Liver (tissue), 8 donors: ENCODE measurements at regions not wholly inside any gene's neighbourhood (a gene's known extent, or its start where the extent isn't known, plus 50 kb on each side); places are given as distances from the start of the nearest gene placed in this dataset.

Source experiments
- DNase-seq: peaks from one replicate; pipeline ENCODE4 v3.0.0-alpha.2; 2017; ENCODE audit warnings: low spot score
- H3K27ac ChIP-seq, 2 donors: one replicate each; pipeline ENCODE4 v1.7.0; 2013; ENCODE audit warnings: inconsistent platforms in 2 of 2, low read length in 2 of 2, control low read depth in 1 of 2, low read depth in 1 of 2, mild to moderate bottlenecking in 1 of 2
- H3K27me3 ChIP-seq, 4 donors: one replicate each; pipeline versions ENCODE4 v1.6.1 to v1.7.0; 2013; ENCODE audit warnings: low read length in 3 of 4, inconsistent platforms in 1 of 4, mild to moderate bottlenecking in 1 of 4, moderate library complexity in 1 of 4; ENCODE audit not compliant: control insufficient read depth in 4 of 4, insufficient read depth in 4 of 4
- H3K36me3 ChIP-seq, 4 donors: one replicate each; pipeline versions ENCODE4 v1.6.1 to v1.7.0; 2013; ENCODE audit warnings: low read length in 3 of 4, mild to moderate bottlenecking in 3 of 4, low read depth in 1 of 4, moderate library complexity in 1 of 4; ENCODE audit not compliant: control insufficient read depth in 4 of 4, insufficient read depth in 3 of 4
- H3K4me1 ChIP-seq, 4 donors: one replicate each; pipeline versions ENCODE4 v1.6.1 to v1.7.0; 2013; ENCODE audit warnings: low read length in 3 of 4, mild to moderate bottlenecking in 3 of 4, moderate library complexity in 1 of 4; ENCODE audit not compliant: control insufficient read depth in 4 of 4, insufficient read depth in 4 of 4
- H3K4me3 ChIP-seq, 3 donors: one replicate each; pipeline versions ENCODE4 v1.6.1 to v1.7.0; 2013; ENCODE audit warnings: low read length in 3 of 3, control low read depth in 1 of 3, low read depth in 1 of 3, mild to moderate bottlenecking in 1 of 3
- H3K9ac ChIP-seq, 2 donors: one replicate each; pipeline ENCODE4 v1.7.0; 2013; ENCODE audit warnings: low read length in 2 of 2, mild to moderate bottlenecking in 2 of 2, moderate library complexity in 2 of 2, control low read depth in 1 of 2, low read depth in 1 of 2
- H3K9me3 ChIP-seq, 4 donors: one replicate each; pipeline versions ENCODE4 v1.6.1 to v1.7.0; 2013; ENCODE audit warnings: low read length in 3 of 4; ENCODE audit not compliant: control insufficient read depth in 4 of 4
- ATF3 ChIP-seq: IDR thresholded peaks from 2 replicates; pipeline ENCODE4 v1.6.1; 2016; ENCODE audit warnings: antibody characterized with exemption
- CTCF ChIP-seq: fragments of 150-350 bp; IDR thresholded peaks from 2 replicates; pipeline ENCODE4 v1.5.1; 2017; ENCODE audit warnings: improper control_type of control experiment, low read depth, low read length; ENCODE audit not compliant: missing input control
- EGR1 ChIP-seq, 2 donors: IDR thresholded peaks; 2 replicates each; pipeline ENCODE4 v1.6.1; 2016 to 2018; ENCODE audit warnings: antibody characterized with exemption in 2 of 2, low read depth in 2 of 2
- FOXA1 ChIP-seq: IDR thresholded peaks from 2 replicates; pipeline ENCODE4 v1.6.1; 2016; ENCODE audit warnings: antibody characterized with exemption
- FOXA2 ChIP-seq: IDR thresholded peaks from 2 replicates; pipeline ENCODE4 v1.6.1; 2016; ENCODE audit warnings: antibody characterized with exemption
- GABPA ChIP-seq, 2 donors: IDR thresholded peaks in 1 of 2; conservative IDR thresholded peaks in 1 of 2; 2 replicates each; pipeline ENCODE4 v1.6.1; 2016; ENCODE audit warnings: antibody characterized with exemption in 2 of 2, mild to moderate bottlenecking in 1 of 2, moderate library complexity in 1 of 2
- HNF4A ChIP-seq, 2 donors: conservative IDR thresholded peaks; 2 replicates each; pipeline ENCODE4 v1.6.1; 2016; ENCODE audit warnings: antibody characterized with exemption in 2 of 2, mild to moderate bottlenecking in 2 of 2
- HNF4G ChIP-seq: IDR thresholded peaks from 2 replicates; pipeline ENCODE4 v1.6.1; 2016; ENCODE audit warnings: antibody characterized with exemption
- JUND ChIP-seq, 2 donors: IDR thresholded peaks; 2 replicates each; pipeline ENCODE4 v1.6.1; 2016; ENCODE audit warnings: antibody characterized with exemption in 2 of 2
- NR2F2 ChIP-seq: IDR thresholded peaks from 2 replicates; pipeline ENCODE4 v1.6.1; 2016; ENCODE audit warnings: antibody characterized with exemption
- RAD21 ChIP-seq, 2 donors: IDR thresholded peaks; 2 replicates each; pipeline ENCODE4 v1.6.1; 2016; ENCODE audit warnings: antibody characterized with exemption in 2 of 2, mild to moderate bottlenecking in 2 of 2
- RXRA ChIP-seq, 2 donors: IDR thresholded peaks; 2 replicates each; pipeline ENCODE4 v1.6.1; 2017 to 2018; ENCODE audit warnings: antibody characterized with exemption in 2 of 2, mild to moderate bottlenecking in 1 of 2
- SP1 ChIP-seq: IDR thresholded peaks from 2 replicates; pipeline ENCODE4 v1.6.1; 2018; ENCODE audit warnings: antibody characterized with exemption, mild to moderate bottlenecking
- TAF1 ChIP-seq: conservative IDR thresholded peaks from 2 replicates; pipeline ENCODE4 v1.6.1; 2016; ENCODE audit warnings: antibody characterized with exemption, mild to moderate bottlenecking
- YY1 ChIP-seq: IDR thresholded peaks from 2 replicates; pipeline ENCODE4 v1.6.1; 2016; ENCODE audit warnings: antibody characterized with exemption, mild to moderate bottlenecking
- ZBTB33 ChIP-seq: IDR thresholded peaks from 2 replicates; pipeline ENCODE4 v1.6.1; 2016; ENCODE audit warnings: antibody characterized with exemption
- WGBS: extraction: QIAGEN DNeasy Blood & Tissue Kit; methylation state at CpG from one replicate; pipeline ENCODE4 v1.1.7; 2013; 5-methylcytosine and 5-hydroxymethylcytosine counted together
- TF ChIP-seq, protein P1 (sequence below): IDR thresholded peaks from 2 replicates; pipeline ENCODE4 v1.6.1; 2016; ENCODE audit warnings: antibody characterized with exemption, mild to moderate bottlenecking
- TF ChIP-seq, protein P2 (sequence below): IDR thresholded peaks from 2 replicates; pipeline ENCODE4 v1.6.1; 2016; ENCODE audit warnings: antibody characterized with exemption
- donor health status: healthy.
- donor health status: healthy.
- donor health status: healthy.
- donor health status: healthy.
- donor health status: healthy.

GRCh38 chr13:97766749-97767148 lies 186.7 kb upstream of the IPO5 start:
- Histone ChIP-seq H3K27ac (no peak overlapping the region), H3K9ac (no peak overlapping the region), H3K36me3 (no peaks in the 10 kb centered on the region), H3K9me3 (no peaks in the 10 kb centered on the region), H3K27me3 (no peaks in the 10 kb centered on the region), H3K4me3 (no peak overlapping the region), H3K4me1 (no peaks in the 10 kb centered on the region)
- TF ChIP-seq JUND (IDR thresholded peaks at IDR 0.05) (no peak), ZBTB33 (no peak), CTCF (no peak), SP1 (no peak), FOXA1 (no peak), ATF3 (no peak), RAD21 (IDR thresholded peaks at IDR 0.05) (no peak), FOXA2 (no peak), EGR1 (IDR thresholded peaks at IDR 0.05; ENCODE audit: low read depth in 2 of 2) (no peak), RXRA (IDR thresholded peaks at IDR 0.05) (no peak), TAF1 (no peak), HNF4A (conservative IDR thresholded peaks at IDR 0.05) (no peak), NR2F2 (no peak), YY1 (no peak), HNF4G (no peak), GABPA (IDR thresholded peaks at IDR 0.05 in 1 of 2, conservative IDR thresholded peaks at IDR 0.05 in 1 of 2) (no peak)
- TF ChIP-seq, protein P1, sequence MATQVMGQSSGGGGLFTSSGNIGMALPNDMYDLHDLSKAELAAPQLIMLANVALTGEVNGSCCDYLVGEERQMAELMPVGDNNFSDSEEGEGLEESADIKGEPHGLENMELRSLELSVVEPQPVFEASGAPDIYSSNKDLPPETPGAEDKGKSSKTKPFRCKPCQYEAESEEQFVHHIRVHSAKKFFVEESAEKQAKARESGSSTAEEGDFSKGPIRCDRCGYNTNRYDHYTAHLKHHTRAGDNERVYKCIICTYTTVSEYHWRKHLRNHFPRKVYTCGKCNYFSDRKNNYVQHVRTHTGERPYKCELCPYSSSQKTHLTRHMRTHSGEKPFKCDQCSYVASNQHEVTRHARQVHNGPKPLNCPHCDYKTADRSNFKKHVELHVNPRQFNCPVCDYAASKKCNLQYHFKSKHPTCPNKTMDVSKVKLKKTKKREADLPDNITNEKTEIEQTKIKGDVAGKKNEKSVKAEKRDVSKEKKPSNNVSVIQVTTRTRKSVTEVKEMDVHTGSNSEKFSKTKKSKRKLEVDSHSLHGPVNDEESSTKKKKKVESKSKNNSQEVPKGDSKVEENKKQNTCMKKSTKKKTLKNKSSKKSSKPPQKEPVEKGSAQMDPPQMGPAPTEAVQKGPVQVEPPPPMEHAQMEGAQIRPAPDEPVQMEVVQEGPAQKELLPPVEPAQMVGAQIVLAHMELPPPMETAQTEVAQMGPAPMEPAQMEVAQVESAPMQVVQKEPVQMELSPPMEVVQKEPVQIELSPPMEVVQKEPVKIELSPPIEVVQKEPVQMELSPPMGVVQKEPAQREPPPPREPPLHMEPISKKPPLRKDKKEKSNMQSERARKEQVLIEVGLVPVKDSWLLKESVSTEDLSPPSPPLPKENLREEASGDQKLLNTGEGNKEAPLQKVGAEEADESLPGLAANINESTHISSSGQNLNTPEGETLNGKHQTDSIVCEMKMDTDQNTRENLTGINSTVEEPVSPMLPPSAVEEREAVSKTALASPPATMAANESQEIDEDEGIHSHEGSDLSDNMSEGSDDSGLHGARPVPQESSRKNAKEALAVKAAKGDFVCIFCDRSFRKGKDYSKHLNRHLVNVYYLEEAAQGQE = no peak
- TF ChIP-seq, protein P2, sequence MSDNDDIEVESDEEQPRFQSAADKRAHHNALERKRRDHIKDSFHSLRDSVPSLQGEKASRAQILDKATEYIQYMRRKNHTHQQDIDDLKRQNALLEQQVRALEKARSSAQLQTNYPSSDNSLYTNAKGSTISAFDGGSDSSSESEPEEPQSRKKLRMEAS = no peak
- DNase-seq = no peak
- WGBS = 48% methylated on average over 1 of the region's 1 CpG

DNA sequence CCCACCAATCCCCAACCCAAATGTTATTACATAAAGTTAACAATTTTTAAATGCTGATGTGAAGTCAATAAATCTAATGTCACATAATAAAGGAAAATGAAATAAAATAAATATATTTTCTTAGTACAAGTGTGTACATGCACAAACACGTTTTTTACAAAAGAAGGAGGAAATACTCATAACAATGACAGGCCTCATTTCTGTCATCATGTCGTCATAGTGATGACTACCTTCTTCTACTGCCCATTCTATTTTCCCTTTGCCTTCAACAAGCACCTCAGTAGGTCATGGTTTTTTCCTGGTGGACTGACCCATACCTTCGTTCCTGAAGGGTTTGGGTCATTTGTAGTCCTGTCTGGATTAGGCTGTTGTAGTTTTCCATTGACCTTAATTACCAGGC lies 185.3 kb upstream of the IPO5 start:
- Histone ChIP-seq H3K27me3 (no peaks in the 10 kb centered on the region), H3K9ac (no peak overlapping the region), H3K9me3 (no peaks in the 10 kb centered on the region), H3K27ac (no peak overlapping the region), H3K36me3 (no peaks in the 10 kb centered on the region), H3K4me1 (no peaks in the 10 kb centered on the region), H3K4me3 (no peak overlapping the region)
- WGBS = 66% methylated on average over 3 of the region's 3 CpGs
- DNase-seq = no peak
- TF ChIP-seq CTCF = no peak
- TF ChIP-seq JUND (IDR thresholded peaks at IDR 0.05) = no peak
- no peak for TF ChIP-seq ATF3
- no peak for TF ChIP-seq YY1
- TF ChIP-seq, protein P1 = no peak
- no peak for TF ChIP-seq RXRA (IDR thresholded peaks at IDR 0.05)
